ENCODE measurements at regions not wholly inside any gene's neighbourhood (a gene's known extent, or its start where the extent isn't known, plus 50 kb on each side); places are given as distances from the start of the nearest gene placed in this dataset.

GRCh38 chr19:30315159-30315558 lies 57.0 kb upstream of the ZNF536 start:
- H3K9ac ChIP-seq (replicated peaks in 1 of 4; ENCODE audit: extremely low read depth in 1 of 4, low read depth in 3 of 4, low read length in 3 of 4): no peak overlapping the region
- no peak for TF ChIP-seq TEAD4 (IDR thresholded peaks at IDR 0.05; ENCODE audit: low read depth, low read length)
- TF ChIP-seq HDAC6 (IDR thresholded peaks at IDR 0.05; ENCODE audit: low read depth, low read length): no peak
- H3K9me3 ChIP-seq (ENCODE audit: insufficient read depth in 2 of 2, low read depth in 1 of 2, low read length in 1 of 2): no peaks in the 10 kb centered on the region
- no peak overlapping the region for H3K4ac ChIP-seq (replicated peaks; ENCODE audit: insufficient read length, low read depth, low read length)
- no peaks in the 10 kb centered on the region for H3K27me3 ChIP-seq (replicated peaks in 1 of 4; ENCODE audit: control insufficient read depth in 3 of 4, extremely low read depth in 1 of 4, insufficient read depth in 3 of 4, low read length in 3 of 4)
- no peak overlapping the region for H2BK12ac ChIP-seq (ENCODE audit: low read depth, low read length)
- CTCF ChIA-PET (ENCODE audit: partially characterized antibody): no interaction called here
- 97% methylated on average over 2 of the region's 2 CpGs; no CpG with 5 or more reads in 1 of the 2 experiments for WGBS, 2 experiments (ENCODE audit: extremely low coverage in 1 of 2, insufficient coverage in 1 of 2, insufficient read length in 1 of 2, insufficient replicate concordance in 2 of 2, low coverage in 1 of 2, low lambda C conversion rate in 2 of 2, missing lambda C conversion rate in 1 of 2)
- H3K79me2 ChIP-seq (ENCODE audit: control insufficient read depth in 1 of 2, insufficient read depth in 2 of 2, low read length in 2 of 2): no peaks in the 10 kb centered on the region
- H4K20me1 ChIP-seq (replicated peaks in 1 of 2; ENCODE audit: control insufficient read depth in 1 of 2, insufficient read depth in 2 of 2, low read length in 2 of 2): no peaks in the 10 kb centered on the region
- no peak overlapping the region for H3K14ac ChIP-seq (ENCODE audit: insufficient read length)
- no peak overlapping the region for H2BK5ac ChIP-seq (ENCODE audit: low read depth, low read length)
- POLR2A ChIA-PET (ENCODE audit: partially characterized antibody): no interaction called here
- H3K36me3 ChIP-seq (ENCODE audit: control insufficient read depth in 2 of 4, insufficient read depth in 4 of 4, low read length in 3 of 4): no peaks in the 10 kb centered on the region
- no peaks in the 10 kb centered on the region for H3K23me2 ChIP-seq (ENCODE audit: low read depth, low read length)
- H3K18ac ChIP-seq (ENCODE audit: extremely low read depth, low read length): no peak overlapping the region
- H2BK120ac ChIP-seq (replicated peaks; ENCODE audit: low read depth, low read length): no peak overlapping the region
- H3K4me3 ChIP-seq (ENCODE audit: extremely low read depth in 1 of 4, insufficient read depth in 2 of 4, low read depth in 3 of 4, low read length in 4 of 4): no peak overlapping the region
- no peaks in the 10 kb centered on the region; a peak in 1 of 7 replicates for H3K4me1 ChIP-seq (replicated peaks in 1 of 4; ENCODE audit: control insufficient read depth in 3 of 4, insufficient read depth in 4 of 4, low read length in 3 of 4)
- H3K4me2 ChIP-seq (ENCODE audit: insufficient read depth in 1 of 2, low read depth in 2 of 2, low read length in 2 of 2): no peak overlapping the region
- no peak overlapping the region for H3K27ac ChIP-seq (ENCODE audit: low read depth, low read length)
- no peak overlapping the region for H3K23ac ChIP-seq (ENCODE audit: insufficient read length)
- no peak overlapping the region for H4K8ac ChIP-seq (ENCODE audit: extremely low read depth, insufficient read depth, low read length)
- no peak overlapping the region for H4K91ac ChIP-seq (replicated peaks; ENCODE audit: insufficient read length, low read length)
- no peak overlapping the region for H3K56ac ChIP-seq (replicated peaks; ENCODE audit: insufficient read length, low read depth, low read length)
- no peak for FAIRE-seq
- H3K79me1 ChIP-seq (ENCODE audit: low read depth, low read length): no peaks in the 10 kb centered on the region
- H2BK15ac ChIP-seq (ENCODE audit: low read length): no peak overlapping the region
- no peak overlapping the region for H2AK5ac ChIP-seq (ENCODE audit: low read depth, low read length)
- H2AFZ ChIP-seq (ENCODE audit: low read length): no peak overlapping the region
- no peak for DNase-seq (ENCODE audit: low read depth in 1 of 2, low spot score in 2 of 2)
- H4K5ac ChIP-seq (ENCODE audit: insufficient read length, low read depth, low read length): no peak overlapping the region
- H2BK20ac ChIP-seq (ENCODE audit: low read length): no peak overlapping the region

Data from H1 (cell line).